Smooth muscle cell (in vitro differentiated cells): ENCODE measurements at regions not wholly inside any gene's neighbourhood (a gene's known extent, or its start where the extent isn't known, plus 50 kb on each side); places are given as distances from the start of the nearest gene placed in this dataset.

ENCODE experiments used
- DNase-seq: peaks from one replicate; lab custom pipeline; 2025; ENCODE audit not compliant: unreplicated experiment; lab: John Stamatoyannopoulos, UW
- H2AFZ ChIP-seq: fragments of 200-600 bp; sonication (generic); 2 replicates; pipeline ENCODE4 v1.6.0; 2016; ENCODE audit warnings: antibody characterized with exemption, low read depth, mild to moderate bottlenecking
- H3F3A ChIP-seq: fragments of 200-600 bp; sonication (generic); 2 replicates; pipeline ENCODE4 v1.6.0; 2017; ENCODE audit warnings: antibody characterized with exemption, low read depth
- H3K27ac ChIP-seq: fragments of 200-600 bp; sonication (generic); 2 replicates; pipeline ENCODE4 v1.5.1; 2016; ENCODE audit warnings: low read depth, mild to moderate bottlenecking
- H3K27me3 ChIP-seq: fragments of 200-600 bp; sonication (generic); 2 replicates; pipeline ENCODE4 v1.6.1; 2016; ENCODE audit warnings: low read depth, mild to moderate bottlenecking
- H3K36me3 ChIP-seq: fragments of 200-600 bp; sonication (generic); 2 replicates; pipeline ENCODE4 v1.5.1; 2016; ENCODE audit warnings: low read depth
- H3K4me1 ChIP-seq: fragments of 200-600 bp; sonication (generic); 2 replicates; pipeline ENCODE4 v1.5.1; 2016; ENCODE audit warnings: low read depth
- H3K4me2 ChIP-seq: fragments of 200-600 bp; sonication (generic); 2 replicates; pipeline ENCODE4 v1.6.0; 2016; ENCODE audit warnings: mild to moderate bottlenecking
- H3K4me3 ChIP-seq: fragments of 200-600 bp; sonication (generic); 2 replicates; pipeline ENCODE4 v1.5.1; 2016; ENCODE audit warnings: mild to moderate bottlenecking
- H3K79me2 ChIP-seq: fragments of 200-600 bp; sonication (generic); 2 replicates; pipeline ENCODE4 v1.6.0; 2016; ENCODE audit warnings: low read depth, mild to moderate bottlenecking
- H3K9ac ChIP-seq: fragments of 200-600 bp; sonication (generic); 2 replicates; pipeline ENCODE4 v1.6.0; 2016; ENCODE audit warnings: low read depth
- H3K9me3 ChIP-seq: fragments of 200-600 bp; sonication (generic); replicated peaks from 2 replicates; pipeline ENCODE4 v1.5.1; 2016; ENCODE audit warnings: low read depth
- H4K20me1 ChIP-seq: fragments of 200-600 bp; sonication (generic); 2 replicates; pipeline ENCODE4 v1.6.0; 2016; ENCODE audit warnings: low read depth
- WGBS: methylation state at CpG from one replicate; pipeline ENCODE4 v1.1.7; 2016; ENCODE audit warnings: low lambda C conversion rate; 5-methylcytosine and 5-hydroxymethylcytosine counted together
- TF ChIP-seq, protein P1 (sequence below): fragments of 200-600 bp; sonication (generic); IDR thresholded peaks from 2 replicates; pipeline ENCODE4 v1.5.1; 2017; ENCODE audit warnings: borderline replicate concordance, mild to moderate bottlenecking, antibody characterized with exemption; ENCODE audit not compliant: insufficient read depth, poor library complexity, severe bottlenecking

DNA sequence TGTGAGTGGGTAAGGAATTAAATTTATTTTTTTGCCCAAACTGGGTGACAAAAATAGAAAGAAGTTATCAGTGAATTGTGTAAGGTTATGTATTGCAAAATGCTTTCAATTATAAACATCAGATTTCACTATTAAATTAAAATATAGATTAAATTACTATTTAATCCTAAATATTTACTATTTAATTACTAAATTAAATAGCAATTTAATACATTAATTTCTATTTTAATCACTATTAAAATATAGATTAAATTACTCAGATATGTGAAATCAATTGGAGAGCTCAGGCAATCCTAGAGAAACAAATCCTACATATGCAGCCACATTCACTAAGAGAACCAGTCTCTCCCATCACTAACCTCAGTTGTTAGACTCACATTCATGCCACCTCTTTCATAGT is 2075.8 kb downstream of the MRPL39 start:
- DNase-seq = no peak
- H3K4me2 ChIP-seq = no peak overlapping the region
- TF ChIP-seq, protein P1, sequence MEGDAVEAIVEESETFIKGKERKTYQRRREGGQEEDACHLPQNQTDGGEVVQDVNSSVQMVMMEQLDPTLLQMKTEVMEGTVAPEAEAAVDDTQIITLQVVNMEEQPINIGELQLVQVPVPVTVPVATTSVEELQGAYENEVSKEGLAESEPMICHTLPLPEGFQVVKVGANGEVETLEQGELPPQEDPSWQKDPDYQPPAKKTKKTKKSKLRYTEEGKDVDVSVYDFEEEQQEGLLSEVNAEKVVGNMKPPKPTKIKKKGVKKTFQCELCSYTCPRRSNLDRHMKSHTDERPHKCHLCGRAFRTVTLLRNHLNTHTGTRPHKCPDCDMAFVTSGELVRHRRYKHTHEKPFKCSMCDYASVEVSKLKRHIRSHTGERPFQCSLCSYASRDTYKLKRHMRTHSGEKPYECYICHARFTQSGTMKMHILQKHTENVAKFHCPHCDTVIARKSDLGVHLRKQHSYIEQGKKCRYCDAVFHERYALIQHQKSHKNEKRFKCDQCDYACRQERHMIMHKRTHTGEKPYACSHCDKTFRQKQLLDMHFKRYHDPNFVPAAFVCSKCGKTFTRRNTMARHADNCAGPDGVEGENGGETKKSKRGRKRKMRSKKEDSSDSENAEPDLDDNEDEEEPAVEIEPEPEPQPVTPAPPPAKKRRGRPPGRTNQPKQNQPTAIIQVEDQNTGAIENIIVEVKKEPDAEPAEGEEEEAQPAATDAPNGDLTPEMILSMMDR = no peak

DNA sequence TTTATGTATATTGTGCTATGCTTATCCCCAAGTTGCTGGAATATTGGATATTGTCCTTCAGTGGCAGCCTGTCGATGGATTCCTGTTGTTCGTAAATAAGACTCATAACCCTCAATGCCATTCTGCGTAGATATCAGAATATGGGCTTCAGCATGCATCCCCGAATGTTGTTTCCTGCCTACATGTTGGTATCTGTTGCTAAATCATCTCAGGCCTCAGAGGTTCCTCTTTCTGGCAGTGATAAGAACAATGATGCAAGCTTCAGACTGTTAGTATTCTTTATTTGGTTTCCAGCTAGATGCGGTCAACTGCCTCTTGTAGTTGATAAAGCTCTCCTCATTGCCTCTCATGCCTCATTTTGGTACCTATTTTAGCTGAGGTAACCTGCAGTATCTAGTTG is 2082.6 kb downstream of the MRPL39 start:
- Histone ChIP-seq H3F3A (no peaks in the 10 kb centered on the region), H3K79me2 (no peaks in the 10 kb centered on the region), H3K4me2 (no peak overlapping the region), H3K27me3 (no peaks in the 10 kb centered on the region), H3K4me1 (no peaks in the 10 kb centered on the region), H3K9ac (no peak overlapping the region), H3K9me3 (no peaks in the 10 kb centered on the region), H3K36me3 (no peaks in the 10 kb centered on the region), H3K27ac (no peak overlapping the region), H3K4me3 (no peak overlapping the region), H2AFZ (no peak overlapping the region), H4K20me1 (no peaks in the 10 kb centered on the region)
- TF ChIP-seq, protein P1 = no peak
- no peak for DNase-seq
- 87% methylated on average over 5 of the region's 5 CpGs for WGBS

More for the DNA sequence above, 2075.8 kb downstream of the MRPL39 start:
- no peaks in the 10 kb centered on the region for H3K36me3 ChIP-seq
- no peak overlapping the region for H3K9ac ChIP-seq
- H2AFZ ChIP-seq = no peak overlapping the region
- H3K9me3 ChIP-seq = no peaks in the 10 kb centered on the region
- no peaks in the 10 kb centered on the region for H3F3A ChIP-seq
- no peak overlapping the region for H3K27ac ChIP-seq
- H3K4me1 ChIP-seq = no peaks in the 10 kb centered on the region
- no peaks in the 10 kb centered on the region for H3K27me3 ChIP-seq
- H3K4me3 ChIP-seq = no peak overlapping the region
- no peaks in the 10 kb centered on the region for H4K20me1 ChIP-seq
- no peaks in the 10 kb centered on the region for H3K79me2 ChIP-seq

DNA sequence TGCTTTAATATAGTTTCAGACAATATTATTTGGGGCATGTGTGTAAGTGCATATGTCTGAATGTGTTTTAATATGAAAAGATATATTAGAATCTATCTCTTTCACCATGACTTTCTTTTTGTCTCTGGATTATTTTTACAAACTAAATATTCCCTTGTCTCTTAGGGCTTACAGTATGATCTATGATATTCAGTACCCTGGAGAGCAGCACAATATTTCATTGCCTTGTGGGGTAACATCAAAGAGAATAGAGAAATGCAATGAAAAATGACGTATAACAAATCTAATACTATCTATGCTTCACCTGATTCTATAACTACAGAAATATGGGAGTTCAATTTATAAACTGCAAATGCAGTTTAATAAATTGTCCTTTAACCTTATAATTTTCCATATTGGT is 2084.5 kb downstream of the MRPL39 start:
- Histone ChIP-seq H2AFZ (no peak overlapping the region), H3K79me2 (no peaks in the 10 kb centered on the region), H3K4me3 (no peak overlapping the region), H3K4me2 (no peak overlapping the region), H3K36me3 (no peaks in the 10 kb centered on the region), H3K27ac (no peak overlapping the region), H3K9ac (no peak overlapping the region), H3K4me1 (no peaks in the 10 kb centered on the region), H3K9me3 (no peaks in the 10 kb centered on the region), H3K27me3 (no peaks in the 10 kb centered on the region), H4K20me1 (no peaks in the 10 kb centered on the region), H3F3A (no peaks in the 10 kb centered on the region)
- WGBS = 37% methylated on average over 1 of the region's 1 CpG
- TF ChIP-seq, protein P1 = no peak
- no peak for DNase-seq

DNA sequence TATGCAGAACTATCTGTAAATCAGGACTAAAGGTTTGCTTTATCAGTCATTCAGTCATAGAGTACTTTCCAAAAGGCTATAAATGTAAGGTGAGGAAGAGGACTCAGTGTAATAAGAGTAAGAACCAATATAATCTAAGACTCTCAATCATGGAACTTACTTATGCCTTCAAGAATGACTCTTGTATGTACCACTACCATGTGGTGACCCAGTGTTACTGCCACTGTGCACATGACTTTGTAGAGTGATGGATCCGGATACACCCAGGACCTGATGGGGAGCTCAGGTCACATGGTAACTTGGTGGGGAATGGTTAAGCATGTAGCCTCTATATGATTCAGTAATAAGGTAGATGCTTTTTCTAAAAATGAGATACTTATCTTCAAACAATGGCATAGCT is 2099.8 kb downstream of the MRPL39 start:
- no peaks in the 10 kb centered on the region for H3K36me3 ChIP-seq
- H3K9ac ChIP-seq = no peak overlapping the region
- no peaks in the 10 kb centered on the region for H3K4me1 ChIP-seq
- WGBS = 95% methylated on average over 1 of the region's 1 CpG
- H3K4me3 ChIP-seq = no peak overlapping the region
- H3K79me2 ChIP-seq = no peaks in the 10 kb centered on the region
- H3F3A ChIP-seq = no peaks in the 10 kb centered on the region
- H2AFZ ChIP-seq = no peak overlapping the region
- no peak overlapping the region for H3K27ac ChIP-seq
- no peaks in the 10 kb centered on the region for H4K20me1 ChIP-seq
- no peak for DNase-seq
- H3K4me2 ChIP-seq = no peak overlapping the region
- TF ChIP-seq, protein P1 = no peak
- no peaks in the 10 kb centered on the region for H3K27me3 ChIP-seq
- H3K9me3 ChIP-seq = no peaks in the 10 kb centered on the region
